ENCODE measurements at regions not wholly inside any gene's neighbourhood (a gene's known extent, or its start where the extent isn't known, plus 50 kb on each side); places are given as distances from the start of the nearest gene placed in this dataset.

- no peak overlapping the region for H3K4me3 ChIP-seq (replicated peaks; ENCODE audit: low read depth, low read length)
- no peak for DNase-seq (ENCODE audit: extremely low read depth, low read depth)
- TF ChIP-seq, protein P1, sequence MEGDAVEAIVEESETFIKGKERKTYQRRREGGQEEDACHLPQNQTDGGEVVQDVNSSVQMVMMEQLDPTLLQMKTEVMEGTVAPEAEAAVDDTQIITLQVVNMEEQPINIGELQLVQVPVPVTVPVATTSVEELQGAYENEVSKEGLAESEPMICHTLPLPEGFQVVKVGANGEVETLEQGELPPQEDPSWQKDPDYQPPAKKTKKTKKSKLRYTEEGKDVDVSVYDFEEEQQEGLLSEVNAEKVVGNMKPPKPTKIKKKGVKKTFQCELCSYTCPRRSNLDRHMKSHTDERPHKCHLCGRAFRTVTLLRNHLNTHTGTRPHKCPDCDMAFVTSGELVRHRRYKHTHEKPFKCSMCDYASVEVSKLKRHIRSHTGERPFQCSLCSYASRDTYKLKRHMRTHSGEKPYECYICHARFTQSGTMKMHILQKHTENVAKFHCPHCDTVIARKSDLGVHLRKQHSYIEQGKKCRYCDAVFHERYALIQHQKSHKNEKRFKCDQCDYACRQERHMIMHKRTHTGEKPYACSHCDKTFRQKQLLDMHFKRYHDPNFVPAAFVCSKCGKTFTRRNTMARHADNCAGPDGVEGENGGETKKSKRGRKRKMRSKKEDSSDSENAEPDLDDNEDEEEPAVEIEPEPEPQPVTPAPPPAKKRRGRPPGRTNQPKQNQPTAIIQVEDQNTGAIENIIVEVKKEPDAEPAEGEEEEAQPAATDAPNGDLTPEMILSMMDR (IDR thresholded peaks at IDR 0.05; ENCODE audit: low read depth, low read length, missing control alignments): no peak
Observed at GRCh38 chr2:136175466-136175865, 57.5 kb upstream of the CXCR4 start.

- H3K4me3 ChIP-seq (replicated peaks; ENCODE audit: low read depth, low read length): no peak overlapping the region
- TF ChIP-seq, protein P1 (IDR thresholded peaks at IDR 0.05; ENCODE audit: low read depth, low read length, missing control alignments): no peak
- DNase-seq (ENCODE audit: extremely low read depth, low read depth): no peak
Observed at GRCh38 chr2:136173126-136173525, 55.2 kb upstream of the CXCR4 start.

GRCh38 chr2:136171223-136171622 lies 53.3 kb upstream of the CXCR4 start:
- DNase-seq (ENCODE audit: extremely low read depth, low read depth): no peak
- TF ChIP-seq, protein P1 (IDR thresholded peaks at IDR 0.05; ENCODE audit: low read depth, low read length, missing control alignments): no peak
- H3K4me3 ChIP-seq (replicated peaks; ENCODE audit: low read depth, low read length): no peak overlapping the region

DNA sequence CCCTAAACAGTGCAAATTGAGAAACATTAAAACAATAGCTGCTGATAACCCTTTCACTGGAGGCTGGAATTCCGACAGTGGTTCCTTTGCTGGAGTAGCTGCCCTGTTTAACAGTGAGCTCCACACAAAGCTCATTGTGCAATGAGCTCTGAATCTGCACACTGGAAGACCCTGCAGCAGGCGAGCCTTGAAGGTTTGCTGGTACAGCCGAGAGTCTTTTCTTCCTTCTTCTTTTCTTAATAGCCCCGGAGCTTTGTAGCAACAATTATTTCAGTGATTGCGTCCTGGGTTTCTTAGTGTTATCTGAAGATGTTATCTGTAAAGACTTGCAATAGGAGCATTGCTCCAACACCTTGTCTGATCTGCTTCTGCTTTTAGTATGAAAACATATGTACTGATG lies 50.8 kb upstream of the CXCR4 start:
- TF ChIP-seq, protein P1 (IDR thresholded peaks at IDR 0.05; ENCODE audit: low read depth, low read length, missing control alignments): no peak
- DNase-seq (ENCODE audit: extremely low read depth, low read depth): no peak
- H3K4me3 ChIP-seq (replicated peaks; ENCODE audit: low read depth, low read length): no peak overlapping the region

DNA sequence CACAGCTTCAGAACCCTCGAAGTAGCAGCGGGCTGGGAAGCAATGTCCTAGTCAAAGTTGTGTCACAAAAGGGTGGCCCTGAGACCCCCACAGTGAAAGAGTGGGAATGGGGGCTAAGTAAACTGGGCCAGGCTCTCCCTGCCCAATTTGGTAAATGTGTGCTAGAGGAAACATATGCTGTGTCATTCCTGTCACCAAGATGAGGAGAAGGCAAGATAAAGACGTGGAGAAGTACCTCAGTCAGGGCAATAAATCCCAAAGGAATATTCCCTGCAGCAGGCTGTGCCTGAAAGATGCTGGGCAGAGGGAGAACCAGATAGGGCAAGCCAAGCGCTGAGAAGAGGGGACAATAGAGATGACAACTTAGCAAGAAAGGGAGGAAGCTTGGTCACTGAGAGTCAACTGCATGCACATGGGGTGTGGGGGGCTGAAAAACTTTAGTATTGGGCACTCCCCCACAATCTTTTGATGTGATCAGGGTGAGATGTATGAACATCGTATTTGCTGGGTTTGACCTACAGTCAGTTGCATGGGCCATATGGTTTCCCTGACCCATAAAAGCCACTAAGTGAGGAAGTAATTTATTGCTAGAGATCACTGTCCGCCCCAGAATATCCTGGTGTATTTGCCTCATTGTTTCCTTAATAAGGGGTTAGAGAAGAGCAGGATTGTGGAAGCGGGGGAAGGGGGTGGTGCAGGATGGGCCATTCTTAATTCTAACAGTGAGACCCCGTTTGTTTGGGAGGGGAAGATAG lies 49.9 kb upstream of the CXCR4 start:
- no peak overlapping the region for H3K4me3 ChIP-seq (replicated peaks; ENCODE audit: low read depth, low read length)
- TF ChIP-seq, protein P1 (IDR thresholded peaks at IDR 0.05; ENCODE audit: low read depth, low read length, missing control alignments): no peak
- DNase-seq (ENCODE audit: extremely low read depth, low read depth): no peak

Data from HFF-Myc (cell line).